ENCODE measurements at regions not wholly inside any gene's neighbourhood (a gene's known extent, or its start where the extent isn't known, plus 50 kb on each side); places are given as distances from the start of the nearest gene placed in this dataset.

DNA sequence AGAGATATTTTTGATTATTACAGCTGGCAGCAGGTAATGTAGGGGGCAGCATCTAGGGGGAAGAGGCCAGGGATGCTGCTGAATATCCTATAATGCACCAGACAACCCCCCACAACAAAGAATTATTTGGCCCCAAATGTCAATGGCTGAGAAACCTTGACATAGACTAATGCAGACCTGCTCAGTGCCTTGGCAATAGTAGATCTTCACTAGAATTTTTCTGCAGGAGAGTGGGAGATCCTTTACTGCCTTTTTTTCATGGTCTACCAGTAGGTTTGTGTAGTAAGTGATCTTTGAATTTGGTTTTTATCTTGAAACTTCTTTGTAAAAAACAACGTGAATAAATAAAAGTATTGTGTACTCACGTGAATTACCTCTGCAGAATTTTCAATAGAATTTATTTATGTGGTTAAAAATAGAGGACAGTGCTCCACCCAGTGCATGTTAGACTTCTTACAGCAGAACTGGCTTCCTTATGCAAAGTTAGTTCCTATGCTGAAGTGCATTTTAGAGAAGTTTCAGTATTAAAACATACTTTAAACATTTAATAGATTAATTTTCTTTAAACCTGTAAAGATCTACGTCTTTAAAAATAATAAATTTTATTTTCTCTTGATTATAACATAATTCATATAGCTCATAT is 199.6 kb upstream of the HDAC9 start:
- Histone ChIP-seq H3K79me2 (ENCODE audit: control insufficient read depth, insufficient read depth, low read length) (no peaks in the 10 kb centered on the region), H3K4me3 (replicated peaks in 1 of 3; ENCODE audit: insufficient read depth in 1 of 3, low read depth in 1 of 3, low read length in 3 of 3) (no peak overlapping the region), H3K4me1 (ENCODE audit: control insufficient read depth, extremely low read depth, insufficient read depth, low read length) (no peaks in the 10 kb centered on the region), H3K9ac (replicated peaks; ENCODE audit: extremely low read depth, insufficient read depth, low read length) (no peak overlapping the region), H3K9me3 (replicated peaks; ENCODE audit: control insufficient read depth, insufficient read depth, low read length) (no peaks in the 10 kb centered on the region), H3K4me2 (ENCODE audit: insufficient read depth, low read length) (no peak overlapping the region), H3K27me3 (ENCODE audit: control insufficient read depth in 2 of 2, insufficient read depth in 2 of 2, low read length in 2 of 2) (no peaks in the 10 kb centered on the region), H3K36me3 (ENCODE audit: control insufficient read depth in 2 of 2, extremely low read depth in 1 of 2, insufficient read depth in 2 of 2, low read length in 2 of 2) (no peaks in the 10 kb centered on the region), H3K9me1 (replicated peaks; ENCODE audit: control insufficient read depth, extremely low read depth, insufficient read depth, low read length) (no peaks in the 10 kb centered on the region), H2AFZ (ENCODE audit: low read depth, low read length) (no peak overlapping the region), H3K27ac (ENCODE audit: insufficient read depth, low read depth, low read length) (no peak overlapping the region), H4K20me1 (replicated peaks; ENCODE audit: control insufficient read depth, extremely low read depth, insufficient read depth, low read length) (no peaks in the 10 kb centered on the region)
- no TSS peak for BruUV-seq (replicated peaks)
- intact Hi-C loops (cut with micrococcal nuclease), result no loop called here
- no peak for FAIRE-seq
- ChIA-PET CTCF (no interaction called here), POLR2A (no interaction called here)
- dilution Hi-C loops (cut with MboI; ENCODE audit: extremely low pct_ligation_motif_present, low sequenced_read_pairs), result no loop called here
- TF ChIP-seq POLR2AphosphoS5 (IDR thresholded peaks at IDR 0.05; ENCODE audit: insufficient read depth, low read depth, low read length), result no peak
- TF ChIP-seq FOS (IDR thresholded peaks at IDR 0.05; ENCODE audit: borderline replicate concordance, insufficient read depth, low read length), result no peak
- TF ChIP-seq JUN (IDR thresholded peaks at IDR 0.05; ENCODE audit: borderline replicate concordance, insufficient read depth, insufficient read length, low read depth), result no peak
- no peak for TF ChIP-seq POLR2A (IDR thresholded peaks at IDR 0.05; ENCODE audit: low read depth, low read length)
- TF ChIP-seq, protein P1, sequence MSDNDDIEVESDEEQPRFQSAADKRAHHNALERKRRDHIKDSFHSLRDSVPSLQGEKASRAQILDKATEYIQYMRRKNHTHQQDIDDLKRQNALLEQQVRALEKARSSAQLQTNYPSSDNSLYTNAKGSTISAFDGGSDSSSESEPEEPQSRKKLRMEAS (IDR thresholded peaks at IDR 0.05; ENCODE audit: insufficient read depth, insufficient read length), result no peak
- no peak for TF ChIP-seq MYC (IDR thresholded peaks at IDR 0.05; ENCODE audit: low read depth, low read length)
- TF ChIP-seq EZH2 (IDR thresholded peaks at IDR 0.05; ENCODE audit: borderline replicate concordance, low read depth, low read length, severe bottlenecking), result no peak
- no peak for TF ChIP-seq GATA2 (IDR thresholded peaks at IDR 0.05; ENCODE audit: insufficient read depth, insufficient read length, low read depth, low read length)
- no peak for TF ChIP-seq CTCF (IDR thresholded peaks at IDR 0.05; ENCODE audit: extremely low read depth in 1 of 2, insufficient read depth in 1 of 2, low read depth in 1 of 2, low read length in 2 of 2)
- DNase-seq (ENCODE audit: low read depth, low spot score), result no peak

Data from endothelial cell of umbilical vein (primary cell).